ENCODE measurements at regions not wholly inside any gene's neighbourhood (a gene's known extent, or its start where the extent isn't known, plus 50 kb on each side); places are given as distances from the start of the nearest gene placed in this dataset.

- Histone ChIP-seq H3K27ac (ENCODE audit: extremely low read depth, low read depth, low read length) (no peak overlapping the region), H3K9ac (ENCODE audit: insufficient read depth in 1 of 2, low read depth in 2 of 2, low read length in 2 of 2) (no peak overlapping the region), H3K9me1 (ENCODE audit: control insufficient read depth, insufficient read depth, low read length) (no peaks in the 10 kb centered on the region), H4K20me1 (replicated peaks; ENCODE audit: control insufficient read depth, insufficient read depth, low read length) (no peaks in the 10 kb centered on the region), H3K79me2 (ENCODE audit: control insufficient read depth, insufficient read depth, low read length) (no peaks in the 10 kb centered on the region), H3K4me3 (no peak overlapping the region), H3K9me3 (replicated peaks; ENCODE audit: control insufficient read depth, insufficient read depth, low read depth, low read length) (no peaks in the 10 kb centered on the region), H2AFZ (ENCODE audit: low read depth, low read length) (no peak overlapping the region), H3K4me1 (replicated peaks in 1 of 2; ENCODE audit: control insufficient read depth in 2 of 2, insufficient read depth in 2 of 2, low read length in 2 of 2) (no peaks in the 10 kb centered on the region), H3K36me3 (ENCODE audit: control insufficient read depth, insufficient read depth, low read length) (no peaks in the 10 kb centered on the region), H3K4me2 (ENCODE audit: insufficient read depth, low read length) (no peak overlapping the region), H3K27me3 (ENCODE audit: control insufficient read depth in 2 of 2, insufficient read depth in 2 of 2, low read length in 2 of 2) (peaks cover 0 to 3% of the 10 kb centered on the region in 2 experiments; a peak in 1 of 5 replicates)
- intact Hi-C loops (cut with micrococcal nuclease) = no loop called here
- ATAC-seq = no peak
- POLR2A ChIA-PET = interaction anchor here (1.0 to 1.8 kb wide), 2 partner anchors 11 to 18 kb away, joined by 3 read pairs; no protein-coding TSS in a partner anchor
- no peak for DNase-seq (ENCODE audit: extremely low read depth in 1 of 4, low spot score in 3 of 4)
- TF ChIP-seq PRPF4 (IDR thresholded peaks at IDR 0.05; ENCODE audit: insufficient read depth, low read depth, low read length, poor library complexity, severe bottlenecking) (no peak), CSDE1 (IDR thresholded peaks at IDR 0.05) (no peak), NCOA6 (IDR thresholded peaks at IDR 0.05) (no peak), EP400 (IDR thresholded peaks at IDR 0.05) (no peak), NCOR1 (IDR thresholded peaks at IDR 0.05) (no peak), E4F1 (CRISPR knock-in tag; IDR thresholded peaks at IDR 0.05; ENCODE audit: borderline replicate concordance) (no peak), NFE2 (IDR thresholded peaks at IDR 0.05; ENCODE audit: low read depth) (no peak), AFF1 (IDR thresholded peaks at IDR 0.05; ENCODE audit: low read depth in 1 of 2, partially characterized antibody in 2 of 2) (no peak), C11orf30 (IDR thresholded peaks at IDR 0.05; ENCODE audit: low read depth) (no peak), ZFP1 (CRISPR knock-in tag; IDR thresholded peaks at IDR 0.05) (no peak)
- no peak for FAIRE-seq
- 0% methylated on average over 5 of the region's 5 CpGs for WGBS (ENCODE audit: insufficient coverage, low coverage, missing lambda C conversion rate)
- in situ Hi-C loops (cut with MboI) = no loop called here
- no TSS peak for BruUV-seq (replicated peaks)
- CTCF ChIA-PET (ENCODE audit: low intra/inter-chr PET ratio) = no interaction called here
Observed at GRCh38 chr5:124457101-124457500, 289.3 kb downstream of the ZNF608 start.

All from K562 (cell line).